CD8-positive, alpha-beta memory T cell (primary cell): ENCODE measurements at regions not wholly inside any gene's neighbourhood (a gene's known extent, or its start where the extent isn't known, plus 50 kb on each side); places are given as distances from the start of the nearest gene placed in this dataset.
A peak's percentile ranks its signal among the peaks of the same experiment; 100 is the strongest.
"Not testable (repeated sequence)": the region's sequence is repeated elsewhere in the genome, so short reads cannot be mapped to it uniquely, and the experiment has no call there.

Source experiments
- CTCF ChIA-PET: fragments of 350-600 bp; sonication (Branson Sonifier 250); formaldehyde crosslinking; loops from one replicate; lab custom pipeline; 2021; ENCODE audit warnings: antibody characterized with exemption; lab: Charles Lee
- POLR2A ChIA-PET: fragments of 350-600 bp; sonication (Branson Sonifier 250); formaldehyde crosslinking; loops from one replicate; lab custom pipeline; 2021; ENCODE audit warnings: antibody characterized with exemption; lab: Charles Lee
- DNase-seq, 5 donors: peaks; one replicate each; pipeline versions ENCODE4 v3.0.0 to v3.0.0-alpha.2; 2020 to 2022; ENCODE audit warnings: mixed read lengths in 1 of 5
- H3K27ac ChIP-seq: one replicate; pipeline ENCODE4 v1.7.0; 2013; ENCODE audit warnings: low read depth, mild to moderate bottlenecking, low read length, moderate library complexity
- H3K27me3 ChIP-seq: 2 replicates; pipeline ENCODE4 v1.7.0; 2013; ENCODE audit warnings: low read length, mild to moderate bottlenecking; ENCODE audit not compliant: insufficient read depth, poor library complexity, severe bottlenecking
- H3K36me3 ChIP-seq: 2 replicates; pipeline ENCODE4 v1.7.0; 2013; ENCODE audit warnings: mild to moderate bottlenecking, low read length, moderate library complexity; ENCODE audit not compliant: insufficient read depth
- H3K4me1 ChIP-seq: 2 replicates; pipeline ENCODE4 v1.7.0; 2013; ENCODE audit warnings: mild to moderate bottlenecking, low read length, moderate library complexity; ENCODE audit not compliant: insufficient read depth
- H3K4me3 ChIP-seq: 2 replicates; pipeline ENCODE4 v1.7.0; 2013; ENCODE audit warnings: mild to moderate bottlenecking, low read length
- H3K9me3 ChIP-seq: 2 replicates; pipeline ENCODE4 v1.7.0; 2013; ENCODE audit warnings: mild to moderate bottlenecking, low read length
- H3K27ac Mint-ChIP-seq, 8 donors: one replicate each; pipeline ENCODE4 v1.8.0; 2020 to 2021; ENCODE audit warnings: mixed read lengths in 8 of 8, mild to moderate bottlenecking in 6 of 8, inconsistent platforms in 3 of 8, moderate library complexity in 3 of 8
- H3K27me3 Mint-ChIP-seq, 2 donors: one replicate each; pipeline ENCODE4 v1.8.0; 2020 to 2021; ENCODE audit warnings: mixed read lengths in 2 of 2, mild to moderate bottlenecking in 1 of 2, moderate library complexity in 1 of 2
- H3K36me3 Mint-ChIP-seq, 3 donors: one replicate each; pipeline ENCODE4 v1.8.0; 2020 to 2021; ENCODE audit warnings: mixed read lengths in 3 of 3, inconsistent platforms in 1 of 3, mild to moderate bottlenecking in 1 of 3
- H3K4me1 Mint-ChIP-seq, 3 donors: one replicate each; pipeline ENCODE4 v1.8.0; 2020 to 2021; ENCODE audit warnings: mixed read lengths in 3 of 3, inconsistent platforms in 1 of 3, mild to moderate bottlenecking in 1 of 3
- H3K4me3 Mint-ChIP-seq, 7 donors: one replicate each; pipeline ENCODE4 v1.8.0; 2020 to 2021; ENCODE audit warnings: mixed read lengths in 7 of 7, mild to moderate bottlenecking in 6 of 7, moderate library complexity in 4 of 7, inconsistent platforms in 2 of 7
- H3K9me3 Mint-ChIP-seq, 5 donors: one replicate each; pipeline ENCODE4 v1.8.0; 2020 to 2022; ENCODE audit warnings: mixed read lengths in 5 of 5, mild to moderate bottlenecking in 3 of 5, moderate library complexity in 2 of 5, inconsistent platforms in 1 of 5

GRCh38 chr11:95647355-95647754 is 142.2 kb downstream of the FAM76B start:
- H3K9me3 ChIP-seq, result no peaks in the 10 kb centered on the region
- peaks cover 1% of the 10 kb centered on the region for H3K4me1 ChIP-seq
- no peak overlapping the region for H3K27ac Mint-ChIP-seq
- ChIA-PET CTCF (interaction anchor here (1.3 kb wide), 1 partner anchor 27 kb away, joined by 3 read pairs; no protein-coding TSS in a partner anchor), POLR2A (no interaction called here)
- peaks cover 0 to 2% (median 0%) of the 10 kb centered on the region in 3 donors for H3K4me1 Mint-ChIP-seq
- no peak overlapping the region for H3K4me3 ChIP-seq
- no peaks in the 10 kb centered on the region for H3K27me3 ChIP-seq
- H3K27ac ChIP-seq, result no peak overlapping the region
- no peak for DNase-seq
- peaks cover 0 to 9% (median 0%) of the 10 kb centered on the region in 3 donors for H3K36me3 Mint-ChIP-seq
- no peaks in the 10 kb centered on the region for H3K36me3 ChIP-seq
- H3K4me3 Mint-ChIP-seq, result no peak overlapping the region
- H3K27me3 Mint-ChIP-seq, result peaks cover 3 to 7% of the 10 kb centered on the region in 2 donors
- H3K9me3 Mint-ChIP-seq, result peaks cover 0 to 6% (median 4%) of the 10 kb centered on the region in 5 donors

- Mint-ChIP-seq H3K4me3 (peak overlapping the region in 4 of 7 donors; percentile 39 to 78 (median 43)), H3K4me1 (peaks cover 9 to 15% (median 14%) of the 10 kb centered on the region in 3 donors), H3K36me3 (peaks cover 0 to 9% (median 0%) of the 10 kb centered on the region in 3 donors), H3K9me3 (peaks cover 0 to 8% (median 3%) of the 10 kb centered on the region in 5 donors), H3K27ac (peak overlapping the region; percentile 51 to 88 (median 70)), H3K27me3 (no peaks in the 10 kb centered on the region)
- Histone ChIP-seq H3K27ac (no peak overlapping the region), H3K9me3 (no peaks in the 10 kb centered on the region), H3K4me1 (peaks cover 18% of the 10 kb centered on the region), H3K27me3 (no peaks in the 10 kb centered on the region), H3K4me3 (no peak overlapping the region), H3K36me3 (no peaks in the 10 kb centered on the region)
- POLR2A ChIA-PET, result no interaction called here
- CTCF ChIA-PET, result no interaction called here
- DNase-seq, result peak in 3 of 5 donors; percentile 22 to 44 (median 39)
These were observed 148.1 kb downstream of the FAM76B start for GRCh38 chr11:95641495-95641894.

GRCh38 chr11:95638501-95638900 is 151.1 kb downstream of the FAM76B start:
- CTCF ChIA-PET, result no interaction called here
- DNase-seq, result no peak
- H3K36me3 ChIP-seq, result no peaks in the 10 kb centered on the region
- H3K4me3 ChIP-seq, result no peak overlapping the region
- Mint-ChIP-seq H3K27me3 (no peaks in the 10 kb centered on the region), H3K27ac (no peak overlapping the region), H3K9me3 (peaks cover 0 to 6% (median 3%) of the 10 kb centered on the region in 5 donors), H3K4me3 (no peak overlapping the region), H3K36me3 (peaks cover 0 to 5% (median 0%) of the 10 kb centered on the region in 3 donors), H3K4me1 (peaks cover 9 to 15% (median 14%) of the 10 kb centered on the region in 3 donors)
- no peak overlapping the region for H3K27ac ChIP-seq
- H3K9me3 ChIP-seq, result no peaks in the 10 kb centered on the region
- POLR2A ChIA-PET, result no interaction called here
- H3K27me3 ChIP-seq, result no peaks in the 10 kb centered on the region
- peaks cover 18% of the 10 kb centered on the region for H3K4me1 ChIP-seq

- POLR2A ChIA-PET, result no interaction called here
- peak overlapping the region in 4 of 8 donors; percentile 12 to 67 (median 52) for H3K27ac Mint-ChIP-seq
These were observed 164.2 kb downstream of the FAM76B start for GRCh38 chr11:95625164-95625900.

GRCh38 chr11:95616256-95616804 is 173.3 kb downstream of the FAM76B start:
- peaks cover 10 to 26% (median 19%) of the 10 kb centered on the region in 5 donors for H3K9me3 Mint-ChIP-seq
- Histone ChIP-seq H3K4me1 (no peaks in the 10 kb centered on the region), H3K36me3 (no peaks in the 10 kb centered on the region), H3K27ac (no peak overlapping the region), H3K9me3 (peaks cover 5% of the 10 kb centered on the region), H3K4me3 (no peak overlapping the region), H3K27me3 (no peaks in the 10 kb centered on the region)
- no peak for DNase-seq
- CTCF ChIA-PET, result no interaction called here
- peaks cover 0 to 12% (median 2%) of the 10 kb centered on the region in 3 donors for H3K36me3 Mint-ChIP-seq
- no peak overlapping the region for H3K4me3 Mint-ChIP-seq
- POLR2A ChIA-PET, result no interaction called here
- peaks cover 0 to 11% of the 10 kb centered on the region in 2 donors for H3K27me3 Mint-ChIP-seq
- H3K27ac Mint-ChIP-seq, result no peak overlapping the region
- peaks cover 0 to 9% (median 0%) of the 10 kb centered on the region in 3 donors for H3K4me1 Mint-ChIP-seq

More at GRCh38 chr11:95625164-95625900, 164.2 kb downstream of the FAM76B start:
- CTCF ChIA-PET, result no interaction called here
- no peaks in the 10 kb centered on the region for H3K9me3 ChIP-seq
- H3K27me3 ChIP-seq, result no peaks in the 10 kb centered on the region
- Mint-ChIP-seq H3K9me3 (peaks cover 4 to 10% (median 7%) of the 10 kb centered on the region in 5 donors), H3K36me3 (no peaks in the 10 kb centered on the region), H3K4me1 (peaks cover 0 to 8% (median 0%) of the 10 kb centered on the region in 3 donors), H3K27me3 (no peaks in the 10 kb centered on the region), H3K4me3 (peak overlapping the region in 2 of 7 donors; percentile 10 to 57)
- no peak overlapping the region for H3K4me3 ChIP-seq
- no peaks in the 10 kb centered on the region for H3K36me3 ChIP-seq
- no peaks in the 10 kb centered on the region for H3K4me1 ChIP-seq
- no peak for DNase-seq
- H3K27ac ChIP-seq, result no peak overlapping the region

GRCh38 chr11:95611827-95612226 is 177.8 kb downstream of the FAM76B start:
- H3K4me1 ChIP-seq, result no peaks in the 10 kb centered on the region
- no peaks in the 10 kb centered on the region for H3K9me3 ChIP-seq
- Mint-ChIP-seq H3K9me3 (no peaks in the 10 kb centered on the region), H3K4me1 (no peaks in the 10 kb centered on the region), H3K27me3 (peaks cover 0 to 15% of the 10 kb centered on the region in 2 donors), H3K27ac (no peak overlapping the region), H3K4me3 (no peak overlapping the region), H3K36me3 (peaks cover 0 to 5% (median 2%) of the 10 kb centered on the region in 3 donors)
- H3K36me3 ChIP-seq, result no peaks in the 10 kb centered on the region
- H3K27ac ChIP-seq, result no peak overlapping the region
- POLR2A ChIA-PET, result no interaction called here
- CTCF ChIA-PET, result no interaction called here
- H3K27me3 ChIP-seq, result no peaks in the 10 kb centered on the region
- H3K4me3 ChIP-seq, result no peak overlapping the region
- no peak for DNase-seq

- H3K27me3 Mint-ChIP-seq, result peaks cover 0 to 15% of the 10 kb centered on the region in 2 donors
- H3K4me3 Mint-ChIP-seq, H3K4me1 ChIP-seq, H3K9me3 ChIP-seq, H3K4me3 ChIP-seq, CTCF ChIA-PET, POLR2A ChIA-PET, H3K4me1 Mint-ChIP-seq, H3K36me3 Mint-ChIP-seq, DNase-seq, H3K27ac ChIP-seq, H3K27ac Mint-ChIP-seq, H3K27me3 ChIP-seq, H3K36me3 ChIP-seq, H3K9me3 Mint-ChIP-seq: not testable (repeated sequence)
These were observed 179.4 kb downstream of the FAM76B start for GRCh38 chr11:95610185-95610584.

GRCh38 chr11:95608093-95608492 is 181.5 kb downstream of the FAM76B start:
- POLR2A ChIA-PET, result no interaction called here
- no peak for DNase-seq
- no peaks in the 10 kb centered on the region for H3K36me3 ChIP-seq
- no peak overlapping the region for H3K4me3 ChIP-seq
- CTCF ChIA-PET, result no interaction called here
- peaks cover 0 to 4% of the 10 kb centered on the region in 2 donors for H3K27me3 Mint-ChIP-seq
- no peak overlapping the region for H3K27ac Mint-ChIP-seq
- no peaks in the 10 kb centered on the region for H3K9me3 Mint-ChIP-seq
- H3K4me1 ChIP-seq, result no peaks in the 10 kb centered on the region
- H3K27me3 ChIP-seq, result no peaks in the 10 kb centered on the region
- H3K4me3 Mint-ChIP-seq, result no peak overlapping the region
- peaks cover 0 to 5% (median 0%) of the 10 kb centered on the region in 3 donors for H3K36me3 Mint-ChIP-seq
- no peaks in the 10 kb centered on the region for H3K9me3 ChIP-seq
- peaks cover 0 to 8% (median 4%) of the 10 kb centered on the region in 3 donors for H3K4me1 Mint-ChIP-seq
- no peak overlapping the region for H3K27ac ChIP-seq
